Activated CD4-positive, alpha-beta T cell treated with anti-CD3 and anti-CD28 coated beads, Interleukin-2, amount 10 ng/mL, durations not matched to agents 24 days and 14 days (primary cell): ENCODE measurements at regions not wholly inside any gene's neighbourhood (a gene's known extent, or its start where the extent isn't known, plus 50 kb on each side); places are given as distances from the start of the nearest gene placed in this dataset.

ENCODE experiments used
- DNase-seq: peaks from one replicate; pipeline ENCODE4 v3.0.0; 2022
- H3K27ac Mint-ChIP-seq: one replicate; pipeline ENCODE4 v1.8.0; 2022; ENCODE audit warnings: mild to moderate bottlenecking, mixed read lengths
- H3K27me3 Mint-ChIP-seq: one replicate; pipeline ENCODE4 v1.8.0; 2022; ENCODE audit warnings: mixed read lengths
- H3K36me3 Mint-ChIP-seq: one replicate; pipeline ENCODE4 v1.8.0; 2022; ENCODE audit warnings: low read depth, mild to moderate bottlenecking, mixed read lengths
- H3K4me1 Mint-ChIP-seq: one replicate; pipeline ENCODE4 v1.8.0; 2021; ENCODE audit warnings: mixed read lengths
- H3K4me3 Mint-ChIP-seq: one replicate; pipeline ENCODE4 v1.8.0; 2022; ENCODE audit warnings: mild to moderate bottlenecking, moderate library complexity, mixed read lengths
- H3K9me3 Mint-ChIP-seq: one replicate; pipeline ENCODE4 v1.8.0; 2021; ENCODE audit warnings: mixed read lengths
- intact Hi-C: fragments of 100-400 bp; cut with micrococcal nuclease; formaldehyde crosslinking; loops from one replicate; pipeline ENCODE4 v1.15.1; 2023

GRCh38 chr1:80836505-80836904 is 964.2 kb upstream of the ADGRL2 start:
- H3K4me3 Mint-ChIP-seq = no peak overlapping the region
- H3K27me3 Mint-ChIP-seq = no peaks in the 10 kb centered on the region
- intact Hi-C loops = no loop called here
- H3K9me3 Mint-ChIP-seq = peaks cover 3% of the 10 kb centered on the region
- H3K4me1 Mint-ChIP-seq = no peaks in the 10 kb centered on the region
- DNase-seq = no peak
- H3K36me3 Mint-ChIP-seq = no peaks in the 10 kb centered on the region
- no peak overlapping the region for H3K27ac Mint-ChIP-seq

- H3K4me3 Mint-ChIP-seq = no peak overlapping the region
- H3K36me3 Mint-ChIP-seq = no peaks in the 10 kb centered on the region
- no peaks in the 10 kb centered on the region for H3K9me3 Mint-ChIP-seq
- intact Hi-C loops = no loop called here
- no peaks in the 10 kb centered on the region for H3K27me3 Mint-ChIP-seq
- no peaks in the 10 kb centered on the region for H3K4me1 Mint-ChIP-seq
- no peak overlapping the region for H3K27ac Mint-ChIP-seq
- no peak for DNase-seq
These were observed 973.1 kb upstream of the ADGRL2 start for GRCh38 chr1:80827666-80828065.

- DNase-seq = no peak
- H3K27ac Mint-ChIP-seq = no peak overlapping the region
- no peaks in the 10 kb centered on the region for H3K27me3 Mint-ChIP-seq
- no peaks in the 10 kb centered on the region for H3K4me1 Mint-ChIP-seq
- H3K9me3 Mint-ChIP-seq = no peaks in the 10 kb centered on the region
- intact Hi-C loops = no loop called here
- no peak overlapping the region for H3K4me3 Mint-ChIP-seq
- no peaks in the 10 kb centered on the region for H3K36me3 Mint-ChIP-seq
These were observed 975.7 kb upstream of the ADGRL2 start for GRCh38 chr1:80825067-80825466.

DNA sequence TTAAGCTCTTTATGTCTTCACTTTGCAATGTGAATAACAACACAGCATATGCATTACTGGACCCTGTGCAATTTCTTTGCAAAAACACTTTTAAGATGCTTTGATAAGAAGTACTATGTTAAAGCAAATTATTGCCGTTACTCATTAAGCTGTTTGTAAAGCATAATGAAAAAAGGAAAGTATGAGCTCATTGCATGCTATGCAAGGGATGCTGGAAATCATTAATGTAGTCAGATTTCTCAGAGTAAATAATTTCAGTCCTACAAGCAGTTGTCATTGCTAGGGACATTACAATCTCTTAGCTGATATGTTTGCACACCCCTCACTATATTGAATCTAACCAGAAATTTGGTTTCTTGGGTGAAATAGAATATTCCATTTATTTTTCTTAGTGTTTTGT is 982.5 kb upstream of the ADGRL2 start:
- no peaks in the 10 kb centered on the region for H3K9me3 Mint-ChIP-seq
- H3K4me1 Mint-ChIP-seq = no peaks in the 10 kb centered on the region
- H3K4me3 Mint-ChIP-seq = no peak overlapping the region
- intact Hi-C loops = no loop called here
- DNase-seq = no peak
- H3K36me3 Mint-ChIP-seq = no peaks in the 10 kb centered on the region
- no peak overlapping the region for H3K27ac Mint-ChIP-seq
- no peaks in the 10 kb centered on the region for H3K27me3 Mint-ChIP-seq

DNA sequence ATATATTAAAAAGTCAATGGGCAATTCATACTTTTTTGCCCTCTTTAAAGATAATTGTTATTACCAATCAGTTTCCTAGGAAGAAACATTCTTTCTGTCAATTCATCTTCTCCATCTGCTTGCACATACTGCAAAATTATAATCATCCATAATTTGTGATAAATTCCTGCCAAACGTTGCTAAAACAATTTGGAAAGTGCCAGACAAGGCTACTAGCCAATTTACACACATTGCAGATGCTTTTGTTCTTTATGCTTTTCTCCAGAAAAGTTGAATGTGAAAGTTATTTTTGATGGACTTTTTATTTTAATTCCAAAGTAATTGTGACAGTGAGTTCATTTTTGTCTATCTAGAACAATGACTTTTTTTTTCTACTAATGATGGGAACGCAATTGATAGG is 992.8 kb upstream of the ADGRL2 start:
- Mint-ChIP-seq H3K27me3 (no peaks in the 10 kb centered on the region), H3K36me3 (no peaks in the 10 kb centered on the region)
- intact Hi-C loops = no loop called here

GRCh38 chr1:80806431-80806830 is 994.3 kb upstream of the ADGRL2 start:
- Mint-ChIP-seq H3K36me3 (no peaks in the 10 kb centered on the region), H3K27me3 (no peaks in the 10 kb centered on the region), H3K27ac (no peak overlapping the region), H3K4me1 (no peaks in the 10 kb centered on the region), H3K4me3 (no peak overlapping the region), H3K9me3 (no peaks in the 10 kb centered on the region)
- intact Hi-C loops = no loop called here
- DNase-seq = no peak

More for the DNA sequence above, 992.8 kb upstream of the ADGRL2 start:
- Mint-ChIP-seq H3K4me3 (no peak overlapping the region), H3K27ac (no peak overlapping the region), H3K4me1 (no peaks in the 10 kb centered on the region), H3K9me3 (no peaks in the 10 kb centered on the region)
- DNase-seq = no peak

GRCh38 chr1:80801695-80802094 is 999.0 kb upstream of the ADGRL2 start:
- H3K27ac Mint-ChIP-seq = no peak overlapping the region
- H3K9me3 Mint-ChIP-seq = no peaks in the 10 kb centered on the region
- H3K4me1 Mint-ChIP-seq = no peaks in the 10 kb centered on the region
- intact Hi-C loops = no loop called here
- H3K36me3 Mint-ChIP-seq = no peaks in the 10 kb centered on the region
- no peaks in the 10 kb centered on the region for H3K27me3 Mint-ChIP-seq
- H3K4me3 Mint-ChIP-seq = no peak overlapping the region
- DNase-seq = no peak

DNA sequence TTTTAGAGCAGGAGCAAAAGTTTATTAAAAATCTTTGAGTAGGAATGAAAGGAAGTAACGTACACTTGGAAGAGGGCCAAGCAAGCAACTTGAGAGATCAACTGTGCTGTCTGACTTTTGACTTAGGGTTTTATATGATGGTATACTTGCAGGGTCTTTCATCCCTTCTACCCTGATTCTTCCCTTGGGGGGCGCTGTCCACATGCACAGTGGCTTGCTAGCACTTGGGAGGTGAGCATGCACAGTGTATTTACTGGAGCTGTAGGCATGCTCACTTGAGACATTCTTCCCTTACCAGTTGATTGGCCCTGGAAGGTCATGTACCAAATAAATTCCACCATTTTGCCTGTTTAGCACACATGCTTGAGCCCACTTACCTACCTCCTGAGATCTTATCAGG is 1001.3 kb upstream of the ADGRL2 start:
- no peaks in the 10 kb centered on the region for H3K36me3 Mint-ChIP-seq
- intact Hi-C loops = no loop called here
- H3K27me3 Mint-ChIP-seq = no peaks in the 10 kb centered on the region
- DNase-seq = no peak
- H3K27ac Mint-ChIP-seq = no peak overlapping the region
- H3K4me1 Mint-ChIP-seq = no peaks in the 10 kb centered on the region
- H3K9me3 Mint-ChIP-seq = no peaks in the 10 kb centered on the region
- H3K4me3 Mint-ChIP-seq = no peak overlapping the region

DNA sequence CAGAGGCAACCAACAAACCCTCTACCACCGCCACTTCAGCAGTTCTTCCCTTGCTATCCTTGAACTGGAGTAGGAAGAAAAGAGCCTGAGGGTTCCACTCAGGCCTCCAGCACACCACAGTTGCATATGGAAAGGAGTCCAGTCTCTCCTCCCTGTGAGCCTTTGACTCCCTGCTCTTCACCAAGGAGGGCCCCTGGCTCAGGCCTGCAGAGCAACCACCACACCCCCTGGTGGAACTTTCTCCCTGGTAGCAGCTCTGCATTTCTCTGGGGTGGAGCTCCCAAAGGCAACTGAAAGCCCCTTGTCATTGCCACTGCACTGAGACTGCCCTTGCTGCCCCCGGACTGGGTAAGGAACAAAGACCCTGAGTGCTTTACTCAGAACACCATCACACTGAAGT is 1021.5 kb upstream of the ADGRL2 start:
- H3K36me3 Mint-ChIP-seq = no peaks in the 10 kb centered on the region
- H3K4me1 Mint-ChIP-seq = no peaks in the 10 kb centered on the region
- no peak for DNase-seq
- no peaks in the 10 kb centered on the region for H3K27me3 Mint-ChIP-seq
- no peak overlapping the region for H3K4me3 Mint-ChIP-seq
- H3K27ac Mint-ChIP-seq = no peak overlapping the region
- intact Hi-C loops = no loop called here
- no peaks in the 10 kb centered on the region for H3K9me3 Mint-ChIP-seq

DNA sequence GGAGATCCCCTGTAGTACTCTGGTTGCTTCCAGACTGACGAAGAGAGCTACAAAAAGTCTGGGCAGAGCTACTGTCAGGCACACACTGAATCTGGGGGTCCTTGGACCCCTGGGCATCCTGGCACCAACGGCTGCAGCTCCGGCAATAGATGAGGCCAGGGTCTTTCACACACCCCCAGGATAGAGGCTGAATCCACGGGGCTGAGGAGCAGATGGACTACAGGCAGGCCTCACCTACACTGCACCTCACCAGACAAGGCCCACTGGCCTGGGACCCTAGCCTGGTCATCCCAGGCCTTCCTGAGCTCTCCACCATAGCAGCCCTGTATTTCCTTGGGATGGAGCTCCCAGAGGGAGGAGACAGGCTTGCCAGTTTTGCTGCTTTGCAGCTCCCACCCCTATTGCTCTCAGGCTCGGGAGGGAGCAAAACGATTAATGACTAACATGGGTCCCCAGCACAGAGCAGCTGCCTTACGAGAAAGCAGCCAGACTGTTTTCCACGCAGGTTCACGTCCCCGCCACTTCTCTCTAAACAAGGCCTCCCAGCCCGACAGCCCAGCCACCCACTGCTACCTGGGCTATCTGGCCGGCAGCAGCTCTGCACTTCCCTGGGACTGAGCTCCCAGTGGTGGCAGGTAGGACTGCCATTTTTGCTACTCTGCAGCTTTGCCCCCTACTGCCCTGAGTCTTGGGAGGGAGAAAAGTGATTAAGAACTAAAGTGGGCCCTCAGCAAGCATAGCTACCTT is 1022.5 kb upstream of the ADGRL2 start:
- DNase-seq = no peak
- Mint-ChIP-seq H3K4me1 (no peaks in the 10 kb centered on the region), H3K9me3 (no peaks in the 10 kb centered on the region), H3K27me3 (no peaks in the 10 kb centered on the region), H3K36me3 (no peaks in the 10 kb centered on the region), H3K27ac (no peak overlapping the region), H3K4me3 (no peak overlapping the region)
- intact Hi-C loops = no loop called here

DNA sequence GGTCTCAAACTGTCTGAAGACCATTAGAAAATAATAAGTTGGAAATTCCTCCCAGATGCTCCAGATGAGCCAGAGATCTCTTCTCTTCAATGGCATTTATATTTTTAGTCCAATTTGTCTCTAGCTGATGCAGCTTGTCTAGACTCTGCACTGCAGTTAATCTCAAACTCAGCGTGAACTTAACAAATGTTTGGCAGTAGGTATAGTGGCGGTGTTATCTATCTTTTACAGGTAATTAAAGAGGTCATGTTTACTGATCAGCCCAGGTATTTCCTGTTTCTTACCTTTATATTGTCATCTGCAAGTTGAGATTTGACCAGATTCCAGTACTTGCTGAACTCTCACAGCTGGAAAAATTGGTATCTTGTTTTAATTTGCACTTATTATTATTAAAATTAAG is 1024.5 kb upstream of the ADGRL2 start:
- intact Hi-C loops = no loop called here
- no peak for DNase-seq
- Mint-ChIP-seq H3K36me3 (no peaks in the 10 kb centered on the region), H3K27me3 (no peaks in the 10 kb centered on the region), H3K4me1 (no peaks in the 10 kb centered on the region), H3K9me3 (no peaks in the 10 kb centered on the region), H3K27ac (no peak overlapping the region), H3K4me3 (no peak overlapping the region)

- no peak overlapping the region for H3K27ac Mint-ChIP-seq
- no peaks in the 10 kb centered on the region for H3K4me1 Mint-ChIP-seq
- intact Hi-C loops = no loop called here
- H3K4me3 Mint-ChIP-seq = no peak overlapping the region
- H3K9me3 Mint-ChIP-seq = no peaks in the 10 kb centered on the region
- no peaks in the 10 kb centered on the region for H3K36me3 Mint-ChIP-seq
- no peaks in the 10 kb centered on the region for H3K27me3 Mint-ChIP-seq
- DNase-seq = no peak
These were observed 1031.5 kb upstream of the ADGRL2 start for GRCh38 chr1:80769208-80769750.

- H3K9me3 Mint-ChIP-seq = peaks cover 3% of the 10 kb centered on the region
These were observed 1033.0 kb upstream of the ADGRL2 start for GRCh38 chr1:80767711-80768110.

DNA sequence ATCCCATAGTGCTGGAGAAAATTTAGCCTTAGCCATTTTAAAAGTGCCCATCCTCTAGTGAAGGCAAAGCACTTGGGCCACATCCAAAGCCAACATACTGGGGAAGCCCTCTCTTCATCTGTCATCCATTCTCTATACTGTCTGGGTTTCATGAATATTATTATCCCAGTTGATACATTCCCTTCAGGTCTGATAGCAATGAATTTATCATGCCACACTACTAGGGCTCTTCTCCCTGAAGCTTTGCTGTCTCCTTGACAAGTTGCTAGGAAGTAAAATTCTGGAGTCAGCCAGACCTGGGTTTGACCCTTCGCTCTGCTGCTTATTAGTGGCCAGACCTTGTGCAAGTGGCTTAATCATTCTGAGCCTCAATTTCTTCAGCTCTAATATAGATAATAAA is 1041.4 kb upstream of the ADGRL2 start:
- Mint-ChIP-seq H3K4me1 (no peaks in the 10 kb centered on the region), H3K36me3 (no peaks in the 10 kb centered on the region), H3K4me3 (no peak overlapping the region), H3K27me3 (no peaks in the 10 kb centered on the region), H3K27ac (no peak overlapping the region), H3K9me3 (peaks cover 3% of the 10 kb centered on the region)
- no peak for DNase-seq
- intact Hi-C loops = no loop called here

More at GRCh38 chr1:80767711-80768110, 1033.0 kb upstream of the ADGRL2 start:
- no peak for DNase-seq
- Mint-ChIP-seq H3K36me3 (no peaks in the 10 kb centered on the region), H3K4me3 (no peak overlapping the region), H3K27me3 (no peaks in the 10 kb centered on the region), H3K27ac (no peak overlapping the region), H3K4me1 (no peaks in the 10 kb centered on the region)
- intact Hi-C loops = no loop called here

DNA sequence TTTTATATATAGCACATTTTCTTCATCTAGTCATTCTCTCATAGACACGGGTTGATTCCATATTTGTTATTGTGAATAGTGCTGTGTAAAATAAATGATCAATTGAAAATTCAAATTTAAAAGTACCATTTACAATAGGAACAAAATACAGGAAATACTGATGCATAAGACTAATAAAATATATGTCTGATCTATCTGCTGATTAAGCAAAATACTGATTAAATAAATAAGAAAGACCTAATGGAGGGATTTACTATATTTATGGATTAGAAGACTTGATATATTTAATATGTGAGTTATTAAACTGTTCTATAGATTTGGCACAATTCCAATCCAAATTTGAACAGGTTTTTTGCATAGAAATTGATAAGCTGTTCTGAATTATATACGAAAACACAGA is 1044.8 kb upstream of the ADGRL2 start:
- H3K27me3 Mint-ChIP-seq = no peaks in the 10 kb centered on the region
- no peak overlapping the region for H3K27ac Mint-ChIP-seq
- no peaks in the 10 kb centered on the region for H3K4me1 Mint-ChIP-seq
- H3K36me3 Mint-ChIP-seq = no peaks in the 10 kb centered on the region
- no peak overlapping the region for H3K4me3 Mint-ChIP-seq
- DNase-seq = no peak
- no peaks in the 10 kb centered on the region for H3K9me3 Mint-ChIP-seq
- intact Hi-C loops = no loop called here
